Endothelial cell of umbilical vein (primary cell): ENCODE measurements at regions not wholly inside any gene's neighbourhood (a gene's known extent, or its start where the extent isn't known, plus 50 kb on each side); places are given as distances from the start of the nearest gene placed in this dataset.

Experiments
- BruUV-seq: library from RNA; stranded (reverse); fragments of 400-500 nt; replicated peaks from 2 replicates; lab custom pipeline; 2021; lab: Mats Ljungman, UMichigan
- CTCF ChIA-PET: fragments of 300-600, 350-600 bp; sonication (Branson Sonifier 250); formaldehyde crosslinking; loops from one replicate; lab custom pipeline; 2021; ENCODE audit warnings: antibody characterized with exemption, inconsistent platforms; lab: Charles Lee
- POLR2A ChIA-PET: fragments of 300-600, 350-600 bp; sonication (Branson Sonifier 250); formaldehyde crosslinking; loops from one replicate; lab custom pipeline; 2021; ENCODE audit warnings: antibody characterized with exemption, inconsistent platforms; lab: Charles Lee
- DNase-seq: peaks from one replicate; pipeline ENCODE4 v3.0.0-alpha.2; 2011; ENCODE audit warnings: low read depth, low spot score
- FAIRE-seq: peaks from 2 replicates; lab custom pipeline; 2011; peaks lifted over from hg19 to GRCh38; lab: Jason Lieb, UNC
- H2AFZ ChIP-seq: 2 replicates; pipeline ENCODE4 v1.6.0; 2012; ENCODE audit warnings: low read depth, low read length, control low read depth, inconsistent platforms
- H3K27ac ChIP-seq: 2 replicates; pipeline ENCODE4 v1.5.1; 2011; ENCODE audit warnings: low read depth, mild to moderate bottlenecking, control low read depth, low read length, moderate library complexity; ENCODE audit not compliant: insufficient read depth
- H3K27me3 ChIP-seq, 2 experiments: 2 replicates each; pipeline versions ENCODE4 v1.6.0 to v1.6.1; 2011; ENCODE audit warnings: low read length in 2 of 2, mixed read lengths in 1 of 2; ENCODE audit not compliant: control insufficient read depth in 2 of 2, insufficient read depth in 2 of 2
- H3K36me3 ChIP-seq, 2 experiments: 2 replicates in 1 of 2; 3 replicates in 1 of 2; pipeline ENCODE4 v1.5.1; 2011; ENCODE audit warnings: low read length in 2 of 2, mild to moderate bottlenecking in 1 of 2, moderate library complexity in 1 of 2; ENCODE audit not compliant: control insufficient read depth in 2 of 2, insufficient read depth in 2 of 2; ENCODE audit errors: extremely low read depth in 1 of 2
- H3K4me1 ChIP-seq: 3 replicates; pipeline ENCODE4 v1.5.1; 2011; ENCODE audit warnings: mild to moderate bottlenecking, low read length; ENCODE audit not compliant: control insufficient read depth, insufficient read depth; ENCODE audit errors: extremely low read depth
- H3K4me2 ChIP-seq: 2 replicates; pipeline ENCODE4 v1.6.1; 2011; ENCODE audit warnings: low read length, control low read depth, mixed read lengths; ENCODE audit not compliant: insufficient read depth
- H3K4me3 ChIP-seq, 3 experiments: fragments of 200-600 bp in 1 of 3; sonication (generic), shearing (Covaris generic) in 1 of 3; replicated peaks in 1 of 3; 2 replicates each; pipeline ENCODE4 v1.5.1; 2011 to 2016; ENCODE audit warnings: control low read depth in 3 of 3, low read length in 3 of 3, mild to moderate bottlenecking in 2 of 3, inconsistent platforms in 1 of 3, low read depth in 1 of 3, moderate library complexity in 1 of 3; ENCODE audit not compliant: insufficient read depth in 1 of 3
- H3K79me2 ChIP-seq: 2 replicates; pipeline ENCODE4 v1.6.0; 2012; ENCODE audit warnings: low read length, inconsistent platforms; ENCODE audit not compliant: control insufficient read depth, insufficient read depth
- H3K9ac ChIP-seq: replicated peaks from 2 replicates; pipeline ENCODE3; 2011; ENCODE audit warnings: low read length, control low read depth; ENCODE audit not compliant: insufficient read depth; ENCODE audit errors: extremely low read depth
- H3K9me1 ChIP-seq: replicated peaks from 3 replicates; pipeline ENCODE4 v1.6.0; 2011; ENCODE audit warnings: mild to moderate bottlenecking, low read length; ENCODE audit not compliant: control insufficient read depth, insufficient read depth; ENCODE audit errors: extremely low read depth
- H3K9me3 ChIP-seq: replicated peaks from 2 replicates; pipeline ENCODE4 v1.5.1; 2012; ENCODE audit warnings: low read length, inconsistent platforms; ENCODE audit not compliant: control insufficient read depth, insufficient read depth
- H4K20me1 ChIP-seq: replicated peaks from 2 replicates; pipeline ENCODE3; 2011; ENCODE audit warnings: mild to moderate bottlenecking, low read length; ENCODE audit not compliant: control insufficient read depth, insufficient read depth; ENCODE audit errors: extremely low read depth
- EZH2 ChIP-seq: IDR thresholded peaks from 2 replicates; pipeline ENCODE4 v1.6.1; 2012; ENCODE audit warnings: borderline replicate concordance, low read depth, mild to moderate bottlenecking, moderate library complexity, low read length, inconsistent platforms; ENCODE audit not compliant: severe bottlenecking
- FOS ChIP-seq: IDR thresholded peaks from 2 replicates; pipeline ENCODE4 v1.6.1; 2011; ENCODE audit warnings: mild to moderate bottlenecking, low read length, moderate library complexity, borderline replicate concordance; ENCODE audit not compliant: insufficient read depth
- GATA2 ChIP-seq: IDR thresholded peaks from 2 replicates; pipeline ENCODE4 v1.7.0; 2011; ENCODE audit warnings: low read depth, mild to moderate bottlenecking, moderate library complexity, mixed read lengths, low read length; ENCODE audit not compliant: insufficient read length, insufficient read depth
- JUN ChIP-seq: IDR thresholded peaks from 2 replicates; pipeline ENCODE4 v1.6.1; 2011; ENCODE audit warnings: borderline replicate concordance, low read depth; ENCODE audit not compliant: insufficient read length, insufficient read depth
- MYC ChIP-seq: IDR thresholded peaks from one replicate; pipeline ENCODE4 v1.6.1; 2011; ENCODE audit warnings: mild to moderate bottlenecking, low read depth, low read length
- POLR2A ChIP-seq: IDR thresholded peaks from 2 replicates; pipeline ENCODE4 v1.6.1; 2012; ENCODE audit warnings: low read depth, mild to moderate bottlenecking, control low read depth, low read length
- POLR2AphosphoS5 ChIP-seq: IDR thresholded peaks from 2 replicates; pipeline ENCODE4 v1.6.1; 2012; ENCODE audit warnings: low read depth, mild to moderate bottlenecking, control low read depth, low read length, moderate library complexity; ENCODE audit not compliant: insufficient read depth
- dilution Hi-C: fragments of 300-500 bp; cut with MboI; formaldehyde crosslinking; loops from one replicate; pipeline ENCODE4 v1.15.0; 2019; ENCODE audit warnings: low sequenced_read_pairs; ENCODE audit not compliant: extremely low pct_ligation_motif_present
- intact Hi-C: fragments of 100-400 bp; cut with micrococcal nuclease; formaldehyde crosslinking; loops from one replicate; pipeline ENCODE4 v1.10.0; 2022
- TF ChIP-seq, protein P1 (sequence below), 2 donors: IDR thresholded peaks; 1 replicate in 1 of 2; 2 replicates in 1 of 2; pipeline ENCODE4 v1.5.1; 2011; ENCODE audit warnings: low read length in 2 of 2, mild to moderate bottlenecking in 2 of 2, moderate library complexity in 2 of 2, control low read depth in 1 of 2, inconsistent platforms in 1 of 2, low read depth in 1 of 2; ENCODE audit not compliant: insufficient read depth in 1 of 2; ENCODE audit errors: extremely low read depth in 1 of 2
- TF ChIP-seq, protein P2 (sequence below): IDR thresholded peaks from 2 replicates; pipeline ENCODE4 v1.6.1; 2011; ENCODE audit not compliant: insufficient read depth, insufficient read length

DNA sequence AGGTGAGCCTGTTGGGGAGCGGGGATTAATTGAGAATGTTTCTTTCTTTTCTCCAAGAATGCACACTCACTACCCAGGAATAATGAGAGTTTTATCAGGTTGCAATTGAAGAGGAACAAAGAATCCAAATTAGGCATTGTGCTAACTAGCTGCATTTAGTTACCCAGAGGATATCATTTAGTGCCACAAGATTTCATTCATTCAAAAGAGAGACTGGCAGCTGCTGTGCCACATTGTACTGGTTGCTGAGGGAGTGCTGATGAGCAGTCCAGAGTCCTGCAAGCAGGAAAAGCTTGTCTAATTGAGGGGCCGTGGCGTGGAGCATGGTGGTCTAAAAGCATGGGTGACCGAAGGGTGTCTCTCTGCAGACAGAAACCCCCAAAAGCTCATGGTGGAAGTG is 97.6 kb downstream of the CTAGE1 start:
- H3K9me3 ChIP-seq: no peaks in the 10 kb centered on the region
- no peak overlapping the region for H3K4me2 ChIP-seq
- no peaks in the 10 kb centered on the region for H3K36me3 ChIP-seq
- H3K4me3 ChIP-seq: no peak overlapping the region
- ChIA-PET CTCF (interaction anchor here (0.8 to 1.7 kb wide), 4 partner anchors 8 to 243 kb away, joined by 3 to 6 read pairs (median 3); no protein-coding TSS in a partner anchor), POLR2A (no interaction called here)
- intact Hi-C loops: no loop called here
- no peaks in the 10 kb centered on the region for H3K9me1 ChIP-seq
- no peaks in the 10 kb centered on the region for H3K27me3 ChIP-seq
- H3K4me1 ChIP-seq: peaks cover 5% of the 10 kb centered on the region
- dilution Hi-C loops: no loop called here
- no peaks in the 10 kb centered on the region for H4K20me1 ChIP-seq
- H3K9ac ChIP-seq: no peak overlapping the region
- no peak overlapping the region for H2AFZ ChIP-seq
- BruUV-seq: no TSS peak
- no peak for FAIRE-seq
- no peak for TF ChIP-seq EZH2
- TF ChIP-seq FOS: no peak
- no peak for TF ChIP-seq JUN
- no peak for TF ChIP-seq MYC
- no peak for DNase-seq
- H3K79me2 ChIP-seq: no peaks in the 10 kb centered on the region
- H3K27ac ChIP-seq: no peak overlapping the region

GRCh38 chr18:22318745-22319407 is 98.8 kb downstream of the CTAGE1 start:
- intact Hi-C loops: no loop called here
- POLR2A ChIA-PET: no interaction called here

More at GRCh38 chr18:22318745-22319407, 98.8 kb downstream of the CTAGE1 start:
- H3K79me2 ChIP-seq: no peaks in the 10 kb centered on the region
- no peaks in the 10 kb centered on the region for H3K9me1 ChIP-seq
- no peaks in the 10 kb centered on the region for H3K36me3 ChIP-seq
- peaks cover under 1% of the 10 kb centered on the region for H3K4me1 ChIP-seq
- no TSS peak for BruUV-seq
- FAIRE-seq (no peak), DNase-seq (no peak)
- H3K4me3 ChIP-seq: no peak overlapping the region
- H4K20me1 ChIP-seq: no peaks in the 10 kb centered on the region
- CTCF ChIA-PET: interaction anchor here (1.0 kb wide), 1 partner anchor 244 kb away, joined by 3 read pairs; no protein-coding TSS in a partner anchor
- no peak overlapping the region for H3K27ac ChIP-seq
- H3K9me3 ChIP-seq: no peaks in the 10 kb centered on the region
- H3K27me3 ChIP-seq: no peaks in the 10 kb centered on the region
- no peak overlapping the region for H3K9ac ChIP-seq
- dilution Hi-C loops: no loop called here
- TF ChIP-seq JUN (no peak), FOS (no peak), POLR2A (no peak), GATA2 (no peak), EZH2 (no peak), POLR2AphosphoS5 (no peak)
- TF ChIP-seq, protein P1, sequence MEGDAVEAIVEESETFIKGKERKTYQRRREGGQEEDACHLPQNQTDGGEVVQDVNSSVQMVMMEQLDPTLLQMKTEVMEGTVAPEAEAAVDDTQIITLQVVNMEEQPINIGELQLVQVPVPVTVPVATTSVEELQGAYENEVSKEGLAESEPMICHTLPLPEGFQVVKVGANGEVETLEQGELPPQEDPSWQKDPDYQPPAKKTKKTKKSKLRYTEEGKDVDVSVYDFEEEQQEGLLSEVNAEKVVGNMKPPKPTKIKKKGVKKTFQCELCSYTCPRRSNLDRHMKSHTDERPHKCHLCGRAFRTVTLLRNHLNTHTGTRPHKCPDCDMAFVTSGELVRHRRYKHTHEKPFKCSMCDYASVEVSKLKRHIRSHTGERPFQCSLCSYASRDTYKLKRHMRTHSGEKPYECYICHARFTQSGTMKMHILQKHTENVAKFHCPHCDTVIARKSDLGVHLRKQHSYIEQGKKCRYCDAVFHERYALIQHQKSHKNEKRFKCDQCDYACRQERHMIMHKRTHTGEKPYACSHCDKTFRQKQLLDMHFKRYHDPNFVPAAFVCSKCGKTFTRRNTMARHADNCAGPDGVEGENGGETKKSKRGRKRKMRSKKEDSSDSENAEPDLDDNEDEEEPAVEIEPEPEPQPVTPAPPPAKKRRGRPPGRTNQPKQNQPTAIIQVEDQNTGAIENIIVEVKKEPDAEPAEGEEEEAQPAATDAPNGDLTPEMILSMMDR (IDR thresholded peaks at IDR 0.05; ENCODE audit: extremely low read depth in 1 of 2, insufficient read depth in 1 of 2, low read depth in 1 of 2, low read length in 2 of 2): no peak
- TF ChIP-seq, protein P2, sequence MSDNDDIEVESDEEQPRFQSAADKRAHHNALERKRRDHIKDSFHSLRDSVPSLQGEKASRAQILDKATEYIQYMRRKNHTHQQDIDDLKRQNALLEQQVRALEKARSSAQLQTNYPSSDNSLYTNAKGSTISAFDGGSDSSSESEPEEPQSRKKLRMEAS: no peak
- no peak overlapping the region for H3K4me2 ChIP-seq
- no peak overlapping the region for H2AFZ ChIP-seq
